ENCODE measurements at regions not wholly inside any gene's neighbourhood (a gene's known extent, or its start where the extent isn't known, plus 50 kb on each side); places are given as distances from the start of the nearest gene placed in this dataset.

GRCh38 chr10:129369566-129369965, 97.5 kb upstream of the MGMT start:
- no peak for DNase-seq

DNA sequence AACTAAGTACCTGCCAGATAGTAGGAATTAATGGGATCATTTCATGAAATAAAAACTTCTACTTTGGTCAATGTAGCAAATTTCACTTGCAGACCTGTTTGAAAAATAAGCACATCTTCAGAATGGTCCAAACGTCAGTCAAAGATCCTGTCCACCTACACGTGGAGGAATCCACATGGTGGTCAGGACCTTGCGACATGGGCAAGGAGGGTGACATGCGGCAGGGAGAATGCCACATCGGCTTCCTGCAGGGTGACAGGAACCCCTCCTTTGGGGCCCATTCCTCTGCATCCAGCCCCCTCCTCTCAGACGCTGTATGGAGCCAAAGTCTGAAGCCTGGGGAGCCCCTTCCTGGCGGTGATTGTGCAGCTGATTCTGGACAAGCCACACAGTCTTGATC, 95.5 kb upstream of the MGMT start:
- no peak for DNase-seq

DNA sequence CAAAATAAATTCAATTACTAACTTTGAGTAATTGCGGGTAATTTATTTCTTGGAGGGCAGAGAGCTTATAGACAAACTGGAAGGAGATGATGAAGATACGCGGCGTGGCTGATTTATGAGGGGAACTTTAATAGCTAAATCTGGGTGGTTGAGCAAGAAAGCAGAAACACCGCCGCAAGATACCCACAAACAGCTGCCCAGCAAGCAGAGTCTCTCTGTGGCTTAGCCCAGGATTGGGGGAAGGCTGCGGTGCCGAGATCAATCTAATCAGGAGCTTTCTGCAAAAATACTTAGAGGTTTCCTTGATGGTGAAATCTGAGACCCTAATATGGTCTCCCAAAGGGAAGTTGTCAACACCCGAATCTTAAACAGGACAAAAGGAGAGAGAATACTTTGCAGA, 94.9 kb upstream of the MGMT start:
- DNase-seq = no peak

DNA sequence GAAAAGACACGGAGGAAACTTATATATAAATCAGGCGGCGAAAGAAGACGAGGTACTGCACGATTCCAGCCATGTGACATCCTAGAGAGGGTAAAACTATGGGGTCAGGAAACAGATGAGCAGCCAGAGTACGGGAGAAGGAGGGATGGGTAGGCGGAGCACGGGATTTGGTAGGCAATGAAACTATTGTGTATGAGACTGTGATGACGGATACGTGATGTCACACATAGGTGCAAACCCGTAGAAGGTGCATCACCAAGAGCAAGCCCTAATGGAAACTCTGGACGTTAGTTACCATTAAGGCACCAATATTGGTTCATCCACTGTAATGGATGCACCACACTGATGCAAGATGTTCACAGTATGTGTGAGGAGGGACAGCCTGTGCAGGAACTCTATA, 93.8 kb upstream of the MGMT start:
- DNase-seq = no peak

GRCh38 chr10:129373718-129374117, 93.3 kb upstream of the MGMT start:
- DNase-seq = no peak

- no peak for DNase-seq
Measured at GRCh38 chr10:129375171-129375570, 91.9 kb upstream of the MGMT start.

DNA sequence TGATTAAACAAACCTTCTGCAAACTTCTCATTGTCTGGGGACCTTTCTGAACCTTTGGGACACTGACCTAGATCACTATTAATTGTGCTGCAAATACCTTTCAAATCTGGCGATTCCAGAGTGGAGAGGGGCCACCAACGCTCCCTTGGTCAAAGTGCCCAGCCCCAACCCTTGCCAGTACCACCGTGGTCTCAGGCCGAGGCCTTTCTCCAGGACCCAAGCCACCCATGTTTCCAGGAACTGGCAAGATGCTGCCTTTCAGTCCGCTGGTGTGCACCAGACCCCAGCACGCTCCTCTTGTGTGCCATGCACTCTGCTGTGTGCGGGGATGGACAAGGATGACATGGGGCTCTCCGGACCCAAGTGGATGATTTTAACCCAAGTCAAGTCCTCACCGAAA, 91.1 kb upstream of the MGMT start:
- no peak for DNase-seq

GRCh38 chr10:129380279-129380678, 86.8 kb upstream of the MGMT start:
- DNase-seq = no peak

DNA sequence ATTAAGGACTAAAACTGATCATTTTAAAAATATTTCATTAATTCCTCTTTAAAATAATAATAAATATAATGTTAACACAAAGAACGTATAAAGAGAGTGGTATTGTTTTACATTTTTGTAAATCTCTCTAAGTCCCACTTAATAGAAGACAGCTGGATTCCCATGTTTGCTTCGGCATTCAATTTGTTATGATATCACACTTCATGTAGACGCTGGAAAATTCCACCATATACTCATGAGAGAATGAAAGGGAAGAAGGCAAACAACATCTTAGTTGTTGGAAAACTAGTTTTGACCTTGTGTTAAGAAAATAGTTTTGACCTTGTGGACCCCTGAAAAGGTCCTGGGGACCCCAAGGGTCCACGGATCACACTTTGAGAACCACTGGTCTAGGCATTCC, 85.3 kb upstream of the MGMT start:
- no peak for DNase-seq

GRCh38 chr10:129382401-129382800, 84.6 kb upstream of the MGMT start:
- no peak for DNase-seq

DNA sequence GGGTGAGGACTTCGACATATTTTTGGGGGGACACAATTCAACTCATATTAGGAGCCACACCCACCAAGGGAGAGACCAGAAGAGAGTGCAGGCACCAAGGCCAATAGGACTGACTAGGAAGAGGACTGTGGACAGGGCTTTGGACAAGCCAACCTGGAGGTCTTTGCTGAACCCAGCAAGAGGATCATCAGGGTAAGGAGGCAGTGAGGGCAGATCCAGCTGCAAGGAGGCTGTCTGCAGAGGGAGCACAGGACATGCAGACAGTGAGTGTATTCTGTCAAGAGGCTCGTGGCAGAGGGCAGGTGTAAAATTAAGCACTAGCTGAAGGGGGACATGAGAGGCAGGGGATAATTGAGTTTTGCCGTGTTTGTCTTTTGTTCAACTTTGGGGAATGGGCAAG, 83.4 kb upstream of the MGMT start:
- no peak for DNase-seq

DNA sequence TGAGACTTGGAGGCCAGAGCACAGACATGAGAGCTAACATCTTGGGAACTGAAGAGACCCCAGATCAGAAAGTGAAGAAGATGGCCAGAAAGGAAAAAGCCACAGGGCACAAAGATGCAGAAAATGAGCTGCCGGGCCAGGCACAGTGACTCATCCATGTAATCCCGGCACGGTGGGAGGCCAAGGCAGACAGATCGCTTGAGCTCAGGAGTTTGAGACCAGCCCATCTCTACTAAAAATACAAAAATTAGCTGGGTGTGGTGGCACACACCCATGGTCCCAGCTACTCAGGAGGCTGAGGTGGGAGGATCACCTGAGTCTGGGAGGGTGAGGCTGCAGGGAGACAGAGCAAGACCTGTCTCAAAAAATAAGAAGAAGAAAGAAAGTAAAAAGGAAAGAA, 81.4 kb upstream of the MGMT start:
- DNase-seq = no peak

- DNase-seq = no peak
Measured at GRCh38 chr10:129386415-129387257, 80.4 kb upstream of the MGMT start.

DNA sequence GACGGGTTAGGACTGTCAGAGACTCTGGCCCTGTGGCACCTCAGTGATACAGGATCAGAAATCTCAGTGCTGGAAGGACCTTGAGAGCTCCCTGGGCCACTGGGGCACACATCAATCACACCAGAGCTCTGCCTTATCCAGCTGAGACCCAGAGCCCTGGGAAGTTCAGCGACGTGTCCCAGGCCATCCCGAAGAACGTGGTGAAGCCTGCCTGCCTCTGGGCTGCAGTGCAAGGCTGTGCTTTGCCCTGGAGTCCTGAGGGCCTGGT, 79.8 kb upstream of the MGMT start:
- DNase-seq = no peak

DNA sequence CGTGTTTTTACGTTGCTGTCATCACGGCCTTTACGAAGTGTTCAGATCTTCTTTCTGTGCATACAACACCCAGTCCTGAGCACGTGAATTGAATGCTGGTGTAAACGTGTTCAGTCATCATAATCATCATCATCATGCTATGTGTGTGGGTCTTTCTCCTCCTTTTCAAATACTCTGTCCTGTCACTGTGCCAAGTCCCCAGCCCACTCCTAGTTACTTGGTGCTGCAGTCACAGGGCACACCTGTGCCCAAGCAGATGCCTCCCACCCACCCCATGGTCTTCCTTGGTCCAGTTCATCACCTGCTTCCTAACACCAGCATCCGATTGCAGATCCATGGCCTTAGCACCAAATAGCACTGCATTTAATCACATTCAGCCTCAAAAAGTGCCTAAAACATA, 78.6 kb upstream of the MGMT start:
- DNase-seq = no peak

DNA sequence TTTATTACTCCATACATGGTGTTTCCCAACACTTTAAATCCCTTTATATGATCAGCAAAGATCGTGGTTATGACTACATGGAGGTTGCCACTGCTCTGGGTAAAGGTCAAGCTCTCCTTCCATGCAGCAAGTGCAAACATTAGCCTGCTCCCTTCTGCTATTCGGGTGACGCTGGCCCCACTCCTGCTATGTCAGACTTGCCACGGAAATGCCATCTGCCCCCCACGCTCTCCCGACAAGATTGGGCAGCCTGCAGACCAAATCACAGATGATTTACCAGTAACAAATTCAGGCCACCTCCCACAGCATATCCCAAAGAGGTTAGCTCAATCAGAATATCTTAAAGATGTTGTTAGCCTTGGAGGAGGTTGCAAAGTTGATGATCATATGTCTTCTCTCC, 77.8 kb upstream of the MGMT start:
- DNase-seq = no peak

DNA sequence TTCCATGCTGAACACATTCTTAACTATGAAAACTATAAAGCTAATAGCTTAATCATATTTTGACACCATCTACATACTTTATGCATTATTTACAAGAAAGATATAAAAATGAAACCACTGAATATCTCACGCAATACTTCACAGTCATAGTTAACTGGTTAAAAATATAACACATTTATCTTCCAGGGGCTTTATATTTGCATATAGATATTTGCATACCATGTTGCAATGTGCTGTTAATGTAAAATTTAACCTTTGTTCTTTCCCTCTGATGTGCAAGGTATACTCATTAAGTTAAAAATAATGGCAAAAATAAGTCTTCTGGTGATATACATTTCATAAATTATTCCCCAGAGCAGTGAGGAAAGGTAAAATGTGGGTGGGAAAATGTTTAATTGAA, 76.9 kb upstream of the MGMT start:
- no peak for DNase-seq

GRCh38 chr10:129390726-129391125, 76.3 kb upstream of the MGMT start:
- no peak for DNase-seq

DNA sequence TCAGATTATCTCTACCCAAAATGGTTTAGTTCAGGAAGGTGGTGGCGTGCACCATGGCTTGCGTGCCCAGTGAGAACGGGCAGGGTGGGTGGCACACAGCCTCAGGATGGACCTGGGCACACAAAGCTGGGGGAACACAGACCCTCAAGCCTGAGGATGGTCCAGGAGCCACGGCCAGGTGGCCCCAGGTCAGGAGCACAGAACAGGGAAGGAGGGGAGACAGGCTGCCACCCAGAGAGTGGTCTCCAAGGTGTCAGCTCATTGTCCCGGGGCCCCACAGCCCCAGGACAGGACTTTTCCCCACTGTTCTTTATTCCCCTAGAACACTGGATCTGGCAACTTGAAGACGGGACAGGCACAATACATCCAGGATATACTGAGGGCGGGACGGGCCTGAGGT, 75.6 kb upstream of the MGMT start:
- no peak for DNase-seq

- DNase-seq = no peak
Measured at GRCh38 chr10:129392855-129393254, 74.2 kb upstream of the MGMT start.

GRCh38 chr10:129393812-129394211, 73.2 kb upstream of the MGMT start:
- no peak for DNase-seq

GRCh38 chr10:129394518-129395328, 72.3 kb upstream of the MGMT start:
- no peak for DNase-seq

GRCh38 chr10:129396021-129396722, 70.9 kb upstream of the MGMT start:
- no peak for DNase-seq
